MCF 10A (cell line): ENCODE measurements at regions not wholly inside any gene's neighbourhood (a gene's known extent, or its start where the extent isn't known, plus 50 kb on each side); places are given as distances from the start of the nearest gene placed in this dataset.

ENCODE experiments used
- BruUV-seq: library from RNA; stranded (reverse); fragments of 400-500 nt; replicated peaks from 2 replicates; lab custom pipeline; 2021; lab: Mats Ljungman, UMichigan
- CTCF ChIA-PET: fragments of 300-600 bp; sonication (Branson Sonifier 250); formaldehyde crosslinking; extraction: SDS; loops from one replicate; lab custom pipeline; 2021; ENCODE audit warnings: antibody characterized with exemption, inconsistent platforms; lab: Yijun Ruan, JAX
- POLR2A ChIA-PET: fragments of 300-600, 350-650 bp; sonication (Branson Sonifier 250); formaldehyde crosslinking; extraction: SDS; loops from one replicate; lab custom pipeline; 2020; ENCODE audit warnings: antibody characterized with exemption, inconsistent platforms; lab: Yijun Ruan, JAX
- DNase-seq: peaks from one replicate; pipeline ENCODE4 v3.0.0-alpha.2; 2018; ENCODE audit not compliant: unreplicated experiment
- H3K27ac Mint-ChIP-seq: one replicate; pipeline ENCODE4 v1.8.0; 2022; ENCODE audit warnings: mild to moderate bottlenecking, low read depth, mixed read lengths; ENCODE audit not compliant: unreplicated experiment
- H3K27me3 Mint-ChIP-seq: one replicate; pipeline ENCODE4 v1.8.0; 2022; ENCODE audit warnings: mixed read lengths; ENCODE audit not compliant: insufficient read depth, unreplicated experiment
- H3K36me3 Mint-ChIP-seq: one replicate; pipeline ENCODE4 v1.8.0; 2022; ENCODE audit warnings: mild to moderate bottlenecking, moderate library complexity, mixed read lengths; ENCODE audit not compliant: insufficient read depth, unreplicated experiment
- H3K4me1 Mint-ChIP-seq: one replicate; pipeline ENCODE4 v1.8.0; 2022; ENCODE audit warnings: mixed read lengths; ENCODE audit not compliant: insufficient read depth, unreplicated experiment
- H3K4me3 Mint-ChIP-seq: one replicate; pipeline ENCODE4 v1.8.0; 2022; ENCODE audit warnings: mild to moderate bottlenecking, moderate library complexity, mixed read lengths; ENCODE audit not compliant: unreplicated experiment
- H3K9me3 Mint-ChIP-seq: one replicate; pipeline ENCODE4 v1.8.0; 2022; ENCODE audit warnings: mixed read lengths; ENCODE audit not compliant: unreplicated experiment
- intact Hi-C: fragments of 100-400 bp; cut with micrococcal nuclease; formaldehyde crosslinking; loops from 2 replicates; pipeline ENCODE4 v1.14.1; 2022
- TF ChIP-seq, protein P1 (sequence below): fragments of 200-600 bp; IDR thresholded peaks from one replicate; pipeline ENCODE4 v1.8.0; 2022; ENCODE audit warnings: antibody characterized with exemption, mild to moderate bottlenecking; ENCODE audit not compliant: unreplicated experiment

DNA sequence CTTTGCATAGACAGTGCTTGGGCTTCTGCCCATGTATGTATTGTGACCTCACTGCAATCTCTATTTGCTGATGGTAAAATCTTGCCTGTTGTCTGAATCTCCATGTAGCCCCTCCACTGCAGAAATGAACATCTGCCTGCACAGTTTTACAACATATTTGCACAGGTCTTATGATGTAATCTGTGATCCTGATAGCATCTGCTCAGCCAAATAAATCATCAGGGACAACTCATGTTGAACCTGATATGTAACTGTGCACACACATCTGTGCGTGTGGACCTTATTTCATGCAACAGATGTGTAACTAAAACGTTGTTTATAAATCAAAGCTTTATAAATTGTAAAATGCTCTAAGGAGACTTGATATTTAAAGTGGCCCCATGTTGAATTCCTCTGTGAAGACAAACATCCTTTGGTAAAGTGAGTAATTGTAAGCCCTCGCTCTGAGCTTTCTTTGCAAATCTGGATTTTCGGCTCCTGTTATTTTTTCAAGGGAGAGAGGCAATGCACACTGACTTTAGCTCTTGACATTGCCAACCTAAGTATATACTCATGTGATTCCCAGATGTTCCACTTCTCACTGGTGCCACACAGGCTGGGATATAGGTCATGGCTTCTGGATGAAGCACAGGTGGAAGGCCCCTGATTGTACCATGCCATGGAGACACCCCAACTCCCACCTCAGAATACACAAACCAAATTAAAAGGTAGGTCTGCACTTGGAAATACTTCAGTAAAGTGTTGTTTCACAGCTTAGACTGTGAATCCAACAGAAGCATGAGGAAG is 371.3 kb downstream of the GRIN2B start:
- no TSS peak for BruUV-seq
- intact Hi-C loops = no loop called here
- Mint-ChIP-seq H3K36me3 (no peaks in the 10 kb centered on the region), H3K4me1 (no peaks in the 10 kb centered on the region), H3K27me3 (no peaks in the 10 kb centered on the region), H3K27ac (no peak overlapping the region), H3K9me3 (peaks cover 12% of the 10 kb centered on the region), H3K4me3 (no peak overlapping the region)
- ChIA-PET CTCF (no interaction called here), POLR2A (no interaction called here)
- no peak for DNase-seq
- TF ChIP-seq, protein P1, sequence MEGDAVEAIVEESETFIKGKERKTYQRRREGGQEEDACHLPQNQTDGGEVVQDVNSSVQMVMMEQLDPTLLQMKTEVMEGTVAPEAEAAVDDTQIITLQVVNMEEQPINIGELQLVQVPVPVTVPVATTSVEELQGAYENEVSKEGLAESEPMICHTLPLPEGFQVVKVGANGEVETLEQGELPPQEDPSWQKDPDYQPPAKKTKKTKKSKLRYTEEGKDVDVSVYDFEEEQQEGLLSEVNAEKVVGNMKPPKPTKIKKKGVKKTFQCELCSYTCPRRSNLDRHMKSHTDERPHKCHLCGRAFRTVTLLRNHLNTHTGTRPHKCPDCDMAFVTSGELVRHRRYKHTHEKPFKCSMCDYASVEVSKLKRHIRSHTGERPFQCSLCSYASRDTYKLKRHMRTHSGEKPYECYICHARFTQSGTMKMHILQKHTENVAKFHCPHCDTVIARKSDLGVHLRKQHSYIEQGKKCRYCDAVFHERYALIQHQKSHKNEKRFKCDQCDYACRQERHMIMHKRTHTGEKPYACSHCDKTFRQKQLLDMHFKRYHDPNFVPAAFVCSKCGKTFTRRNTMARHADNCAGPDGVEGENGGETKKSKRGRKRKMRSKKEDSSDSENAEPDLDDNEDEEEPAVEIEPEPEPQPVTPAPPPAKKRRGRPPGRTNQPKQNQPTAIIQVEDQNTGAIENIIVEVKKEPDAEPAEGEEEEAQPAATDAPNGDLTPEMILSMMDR = no peak

DNA sequence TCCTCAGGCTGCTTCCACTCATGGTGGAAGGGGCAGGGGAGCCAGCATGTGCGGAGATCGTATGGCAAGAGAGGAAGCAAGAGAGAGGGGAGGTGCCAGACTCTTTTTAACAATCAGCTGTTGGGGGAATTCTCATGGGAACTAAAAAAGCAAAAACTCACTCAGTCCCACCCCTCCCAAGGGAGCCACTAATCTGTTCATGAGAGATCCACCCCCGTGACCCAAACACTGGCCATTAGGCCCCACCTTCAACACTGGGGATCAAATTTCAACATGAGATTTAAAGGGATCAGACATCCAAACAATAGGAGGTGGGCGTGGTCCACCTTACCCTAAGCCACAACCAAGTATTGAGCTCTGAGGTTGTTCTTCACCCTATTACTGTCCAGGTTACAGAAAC is 375.1 kb downstream of the GRIN2B start:
- POLR2A ChIA-PET = no interaction called here
- BruUV-seq = no TSS peak
- DNase-seq = peak; percentile 27

DNA sequence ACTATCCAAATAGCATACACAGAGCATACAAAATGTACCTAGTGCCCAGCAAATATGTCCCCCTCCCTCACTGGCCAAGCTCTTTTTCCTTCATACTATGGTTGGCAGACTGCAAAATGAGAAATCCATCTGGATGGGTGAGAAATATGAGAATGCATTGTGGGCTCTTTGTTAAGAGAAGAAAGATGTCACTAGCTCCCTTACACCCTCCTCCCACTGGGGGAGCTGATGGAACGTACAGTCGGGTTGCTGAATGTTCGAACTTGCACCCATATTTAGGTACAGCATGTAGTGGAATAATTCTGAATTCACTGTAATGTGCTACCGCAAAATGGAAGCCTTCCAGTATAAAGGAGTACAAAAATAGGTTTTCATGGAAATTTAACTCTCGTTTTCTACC is 377.4 kb downstream of the GRIN2B start:
- Mint-ChIP-seq H3K9me3 (peaks cover 12% of the 10 kb centered on the region), H3K4me3 (no peak overlapping the region), H3K4me1 (no peaks in the 10 kb centered on the region), H3K27me3 (no peaks in the 10 kb centered on the region), H3K27ac (no peak overlapping the region), H3K36me3 (no peaks in the 10 kb centered on the region)
- CTCF ChIA-PET = interaction anchor here (0.6 to 0.9 kb wide), 2 partner anchors 56 to 338 kb away, joined by 3 to 5 read pairs; no protein-coding TSS in a partner anchor
- POLR2A ChIA-PET = no interaction called here
- TF ChIP-seq, protein P1 = no peak
- DNase-seq = no peak
- BruUV-seq = no TSS peak
- intact Hi-C loops = no loop called here

More for the DNA sequence above, 375.1 kb downstream of the GRIN2B start:
- CTCF ChIA-PET = interaction anchor here (0.7 kb wide), 1 partner anchor 10 kb away, joined by 3 read pairs; no protein-coding TSS in a partner anchor
- Mint-ChIP-seq H3K4me3 (no peak overlapping the region), H3K27me3 (no peaks in the 10 kb centered on the region), H3K4me1 (no peaks in the 10 kb centered on the region), H3K36me3 (no peaks in the 10 kb centered on the region), H3K9me3 (peaks cover 12% of the 10 kb centered on the region), H3K27ac (no peak overlapping the region)
- TF ChIP-seq, protein P1 = no peak
- intact Hi-C loops = no loop called here

DNA sequence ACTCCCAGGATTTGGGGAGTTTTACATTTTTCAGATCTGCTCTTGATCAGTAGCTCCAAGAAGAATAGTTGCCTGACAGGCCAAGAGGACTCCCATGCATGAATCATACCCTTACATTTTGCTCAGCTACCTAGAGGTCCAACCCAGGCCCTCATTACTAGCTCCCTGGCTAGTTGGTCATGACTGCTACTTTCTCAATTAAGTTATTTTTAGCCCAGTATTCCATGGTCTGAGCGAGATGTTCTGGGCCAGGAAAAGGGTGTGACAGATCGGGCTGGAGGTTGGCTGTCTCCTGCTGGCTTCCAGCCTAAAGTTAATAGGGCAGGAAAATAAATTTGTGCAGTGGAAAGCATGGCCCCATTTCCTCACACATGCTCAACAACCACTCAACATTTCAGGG is 379.2 kb downstream of the GRIN2B start:
- intact Hi-C loops = no loop called here
- no peak overlapping the region for H3K4me3 Mint-ChIP-seq
- no peaks in the 10 kb centered on the region for H3K27me3 Mint-ChIP-seq
- DNase-seq = peak; percentile 32
- TF ChIP-seq, protein P1 = no peak
- ChIA-PET POLR2A (no interaction called here), CTCF (interaction anchor here (1.3 kb wide), 1 partner anchor 11 kb away, joined by 4 read pairs; no protein-coding TSS in a partner anchor)
- H3K9me3 Mint-ChIP-seq = peaks cover 12% of the 10 kb centered on the region
- H3K4me1 Mint-ChIP-seq = no peaks in the 10 kb centered on the region
- no peak overlapping the region for H3K27ac Mint-ChIP-seq
- BruUV-seq = no TSS peak
- H3K36me3 Mint-ChIP-seq = no peaks in the 10 kb centered on the region
